GM12875 (cell line): ENCODE measurements at regions not wholly inside any gene's neighbourhood (a gene's known extent, or its start where the extent isn't known, plus 50 kb on each side); places are given as distances from the start of the nearest gene placed in this dataset.

Experiments used
- H3K4me3 ChIP-seq: one replicate; pipeline ENCODE4 v1.5.1; 2011; ENCODE audit warnings: low read depth, low read length, control low read depth
- CTCF ChIP-seq: IDR thresholded peaks from 2 replicates; pipeline ENCODE4 v1.5.1; 2011; ENCODE audit warnings: low read depth, mild to moderate bottlenecking, control low read depth, inconsistent platforms, low read length, moderate library complexity, borderline replicate concordance; ENCODE audit not compliant: insufficient read depth

GRCh38 chr13:80180740-80181355, 160.1 kb downstream of the SPRY2 start:
- H3K4me3 ChIP-seq = no peak overlapping the region
- no peak for TF ChIP-seq CTCF

GRCh38 chr13:80177327-80177726, 163.6 kb downstream of the SPRY2 start:
- no peak for TF ChIP-seq CTCF
- no peak overlapping the region for H3K4me3 ChIP-seq

DNA sequence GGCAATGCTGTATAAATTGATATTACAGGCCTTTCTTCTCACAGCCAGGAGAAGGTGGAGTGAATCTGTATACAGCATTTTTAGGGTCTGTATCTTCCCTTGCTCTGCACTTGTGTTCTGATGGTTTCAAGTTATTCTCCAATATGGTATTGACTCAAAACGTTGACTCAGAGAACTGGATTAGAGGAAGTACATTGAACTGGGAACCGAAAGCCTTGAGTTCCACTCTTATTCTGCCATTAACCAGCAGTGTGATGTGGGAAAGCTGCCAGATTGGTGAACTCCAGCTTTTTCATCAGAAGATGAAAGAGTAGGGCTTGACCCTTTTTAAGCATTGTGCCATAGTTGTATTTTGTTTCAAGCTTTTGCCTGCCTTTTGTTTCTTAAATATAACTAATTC, 167.7 kb downstream of the SPRY2 start:
- no peak for TF ChIP-seq CTCF

DNA sequence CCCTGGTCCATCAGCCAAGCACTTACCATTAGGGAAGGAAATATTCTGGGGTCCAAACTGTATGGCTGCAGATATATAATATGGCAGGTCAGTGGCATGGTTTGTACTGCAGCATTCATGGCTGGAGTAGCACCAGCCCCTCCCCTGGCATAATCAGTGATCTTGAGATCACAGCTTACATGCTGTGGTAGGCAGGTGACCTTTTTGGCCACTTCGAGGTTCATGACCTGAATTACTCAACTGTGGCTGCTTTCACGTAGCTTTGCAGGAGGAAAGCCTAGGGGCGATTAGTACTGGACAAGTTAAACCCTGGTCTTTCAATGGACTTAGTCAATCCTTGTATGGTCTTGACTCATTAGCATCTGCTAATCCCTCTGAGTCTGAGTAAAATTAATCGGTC, 169.8 kb downstream of the SPRY2 start:
- TF ChIP-seq CTCF = no peak
- no peak overlapping the region for H3K4me3 ChIP-seq

More for the DNA sequence above, 167.7 kb downstream of the SPRY2 start:
- H3K4me3 ChIP-seq = no peak overlapping the region

DNA sequence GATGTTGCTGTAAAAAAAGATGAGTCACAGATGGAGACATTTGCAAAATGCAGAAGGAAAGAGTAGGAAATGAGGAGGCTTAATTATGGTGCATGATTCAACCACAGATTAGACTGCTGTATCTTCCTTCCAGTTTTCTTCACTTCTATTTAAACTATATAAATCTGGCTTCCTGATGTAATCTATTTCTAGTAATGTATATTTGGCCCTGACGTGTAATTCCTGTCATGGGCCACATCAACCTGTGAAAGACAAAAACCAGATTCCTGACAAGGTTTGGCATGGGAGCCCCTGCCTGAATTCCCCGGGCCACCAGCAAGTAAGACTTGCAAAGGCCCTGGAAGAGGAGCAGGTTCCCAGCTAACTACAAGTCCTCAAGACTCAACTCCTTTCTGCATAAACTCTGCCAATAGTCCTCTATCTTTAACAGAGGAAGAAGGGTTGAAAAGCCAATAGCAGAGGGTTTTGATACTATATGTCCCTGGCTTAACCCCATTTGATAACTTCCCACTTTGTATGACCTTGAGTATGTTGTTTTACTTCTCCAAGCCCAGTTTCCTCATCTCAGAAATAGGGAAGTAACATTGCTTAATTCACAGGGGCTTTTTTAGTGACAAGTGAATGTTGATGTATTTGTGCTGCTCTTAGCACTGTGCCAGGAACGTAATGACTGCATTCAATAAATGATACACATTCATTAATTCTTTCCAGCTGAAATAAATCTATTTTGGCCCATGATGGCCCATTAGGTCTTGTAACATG, 172.7 kb downstream of the SPRY2 start:
- no peak overlapping the region for H3K4me3 ChIP-seq
- TF ChIP-seq CTCF = no peak

- H3K4me3 ChIP-seq = no peak overlapping the region
- no peak for TF ChIP-seq CTCF
Observed at GRCh38 chr13:80166352-80166751, 174.6 kb downstream of the SPRY2 start.

DNA sequence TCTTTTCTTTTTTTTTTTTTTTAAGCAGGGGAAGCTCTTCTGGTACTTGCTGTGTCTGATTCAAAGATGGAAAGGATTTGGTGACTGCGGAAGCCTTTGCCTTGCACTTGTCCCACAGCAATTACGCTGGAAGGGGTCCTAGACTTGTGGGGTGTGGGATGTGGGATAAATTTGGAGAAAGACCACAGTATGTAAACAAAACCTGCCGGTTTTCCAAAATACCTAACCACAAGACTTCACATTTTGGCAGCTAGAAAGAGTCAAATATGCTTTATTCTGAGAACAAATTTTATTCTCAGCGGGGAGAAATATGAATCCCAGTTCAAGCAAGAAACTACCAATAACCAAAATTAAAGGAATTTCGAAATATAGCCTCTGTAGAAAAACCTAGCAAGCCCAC, 176.5 kb downstream of the SPRY2 start:
- TF ChIP-seq CTCF = no peak
- no peak overlapping the region for H3K4me3 ChIP-seq
